HepG2 (cell line): ENCODE measurements at regions not wholly inside any gene's neighbourhood (a gene's known extent, or its start where the extent isn't known, plus 50 kb on each side); places are given as distances from the start of the nearest gene placed in this dataset.

Source experiments
- CBFB ChIP-seq: sonication (generic); formaldehyde crosslinking; IDR thresholded peaks from 2 replicates; pipeline ENCODE4 v1.4.0; 2020; ENCODE audit warnings: missing genetic modification reagents
- DPF2 ChIP-seq: sonication (generic); formaldehyde crosslinking; IDR thresholded peaks from 2 replicates; pipeline ENCODE4 v1.4.0; 2020; ENCODE audit warnings: mild to moderate bottlenecking, low read depth, missing genetic modification reagents, borderline replicate concordance
- FLYWCH1 ChIP-seq: sonication (generic); formaldehyde crosslinking; IDR thresholded peaks from 2 replicates; pipeline ENCODE4 v1.8.1; 2023; ENCODE audit warnings: mild to moderate bottlenecking, missing genetic modification reagents
- HCFC1 ChIP-seq: fragments of 150-350 bp; IDR thresholded peaks from 2 replicates; pipeline ENCODE4 v1.6.1; 2014; ENCODE audit warnings: low read depth, low read length
- KAT7 ChIP-seq: IDR thresholded peaks from 2 replicates; pipeline ENCODE4 v1.6.1; 2018; ENCODE audit warnings: borderline replicate concordance, missing compliant biosample characterization
- RAD21 ChIP-seq: fragments of 450-650 bp; formaldehyde crosslinking; IDR thresholded peaks from 2 replicates; pipeline ENCODE4 v1.5.0; 2020; ENCODE audit warnings: mild to moderate bottlenecking
- ZNF124 ChIP-seq: sonication (generic); formaldehyde crosslinking; IDR thresholded peaks from 2 replicates; pipeline ENCODE4 v1.4.0; 2020; ENCODE audit warnings: missing genetic modification reagents
- ZNF282 ChIP-seq: fragments of 450-650 bp; IDR thresholded peaks from 2 replicates; pipeline ENCODE4 v1.6.1; 2018; ENCODE audit not compliant: partially characterized antibody
- ZNF33A ChIP-seq: sonication (generic); formaldehyde crosslinking; IDR thresholded peaks from 2 replicates; pipeline ENCODE4 v1.5.1; 2020; ENCODE audit warnings: missing genetic modification reagents, mild to moderate bottlenecking, moderate library complexity, borderline replicate concordance
- ZNF569 ChIP-seq: sonication (generic); formaldehyde crosslinking; IDR thresholded peaks from 2 replicates; pipeline ENCODE4 v1.5.0; 2020; ENCODE audit warnings: mild to moderate bottlenecking, missing genetic modification reagents, moderate library complexity, borderline replicate concordance
- ZNF761 ChIP-seq: sonication (generic); formaldehyde crosslinking; conservative IDR thresholded peaks from 2 replicates; pipeline ENCODE4 v1.4.0; 2020; ENCODE audit warnings: mild to moderate bottlenecking, missing genetic modification reagents
- ZNF777 ChIP-seq: sonication (generic); formaldehyde crosslinking; IDR thresholded peaks from 2 replicates; pipeline ENCODE4 v1.4.0; 2020; ENCODE audit warnings: missing genetic modification reagents
- TF ChIP-seq, protein P1 (sequence below): sonication (generic); formaldehyde crosslinking; IDR thresholded peaks from 2 replicates; pipeline ENCODE4 v1.5.0; 2020; ENCODE audit warnings: mild to moderate bottlenecking, missing genetic modification reagents, moderate library complexity
- TF ChIP-seq, protein P2 (sequence below): sonication (generic); formaldehyde crosslinking; IDR thresholded peaks from 2 replicates; pipeline ENCODE4 v1.5.0; 2020; ENCODE audit warnings: mild to moderate bottlenecking, missing genetic modification reagents

- TF ChIP-seq ZNF282 (no peak), ZNF33A (CRISPR knock-in tag) (no peak), ZNF569 (CRISPR knock-in tag) (no peak), ZNF761 (CRISPR knock-in tag) (no peak), RAD21 (CRISPR knock-in tag) (no peak), HCFC1 (no peak), KAT7 (CRISPR knock-in tag) (no peak), CBFB (CRISPR knock-in tag) (no peak), ZNF124 (CRISPR knock-in tag) (no peak), ZNF777 (CRISPR knock-in tag) (no peak), DPF2 (CRISPR knock-in tag) (no peak), FLYWCH1 (CRISPR knock-in tag) (no peak)
- TF ChIP-seq, protein P1, sequence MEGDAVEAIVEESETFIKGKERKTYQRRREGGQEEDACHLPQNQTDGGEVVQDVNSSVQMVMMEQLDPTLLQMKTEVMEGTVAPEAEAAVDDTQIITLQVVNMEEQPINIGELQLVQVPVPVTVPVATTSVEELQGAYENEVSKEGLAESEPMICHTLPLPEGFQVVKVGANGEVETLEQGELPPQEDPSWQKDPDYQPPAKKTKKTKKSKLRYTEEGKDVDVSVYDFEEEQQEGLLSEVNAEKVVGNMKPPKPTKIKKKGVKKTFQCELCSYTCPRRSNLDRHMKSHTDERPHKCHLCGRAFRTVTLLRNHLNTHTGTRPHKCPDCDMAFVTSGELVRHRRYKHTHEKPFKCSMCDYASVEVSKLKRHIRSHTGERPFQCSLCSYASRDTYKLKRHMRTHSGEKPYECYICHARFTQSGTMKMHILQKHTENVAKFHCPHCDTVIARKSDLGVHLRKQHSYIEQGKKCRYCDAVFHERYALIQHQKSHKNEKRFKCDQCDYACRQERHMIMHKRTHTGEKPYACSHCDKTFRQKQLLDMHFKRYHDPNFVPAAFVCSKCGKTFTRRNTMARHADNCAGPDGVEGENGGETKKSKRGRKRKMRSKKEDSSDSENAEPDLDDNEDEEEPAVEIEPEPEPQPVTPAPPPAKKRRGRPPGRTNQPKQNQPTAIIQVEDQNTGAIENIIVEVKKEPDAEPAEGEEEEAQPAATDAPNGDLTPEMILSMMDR (CRISPR knock-in tag) = no peak
- TF ChIP-seq, protein P2, sequence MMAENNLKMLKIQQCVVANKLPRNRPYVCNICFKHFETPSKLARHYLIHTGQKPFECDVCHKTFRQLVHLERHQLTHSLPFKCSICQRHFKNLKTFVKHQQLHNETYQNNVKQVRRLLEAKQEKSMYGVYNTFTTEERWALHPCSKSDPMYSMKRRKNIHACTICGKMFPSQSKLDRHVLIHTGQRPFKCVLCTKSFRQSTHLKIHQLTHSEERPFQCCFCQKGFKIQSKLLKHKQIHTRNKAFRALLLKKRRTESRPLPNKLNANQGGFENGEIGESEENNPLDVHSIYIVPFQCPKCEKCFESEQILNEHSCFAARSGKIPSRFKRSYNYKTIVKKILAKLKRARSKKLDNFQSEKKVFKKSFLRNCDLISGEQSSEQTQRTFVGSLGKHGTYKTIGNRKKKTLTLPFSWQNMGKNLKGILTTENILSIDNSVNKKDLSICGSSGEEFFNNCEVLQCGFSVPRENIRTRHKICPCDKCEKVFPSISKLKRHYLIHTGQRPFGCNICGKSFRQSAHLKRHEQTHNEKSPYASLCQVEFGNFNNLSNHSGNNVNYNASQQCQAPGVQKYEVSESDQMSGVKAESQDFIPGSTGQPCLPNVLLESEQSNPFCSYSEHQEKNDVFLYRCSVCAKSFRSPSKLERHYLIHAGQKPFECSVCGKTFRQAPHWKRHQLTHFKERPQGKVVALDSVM = no peak
Measured at GRCh38 chr1:244778344-244778743, 57.1 kb upstream of the COX20 start.
